ENCODE measurements at regions not wholly inside any gene's neighbourhood (a gene's known extent, or its start where the extent isn't known, plus 50 kb on each side); places are given as distances from the start of the nearest gene placed in this dataset.

GRCh38 chr13:85028035-85028434, 771.2 kb downstream of the SLITRK6 start:
- no peaks in the 10 kb centered on the region for H3K36me3 ChIP-seq (ENCODE audit: control insufficient read depth, insufficient read depth, low read length)
- no peak overlapping the region for H3K27ac ChIP-seq (ENCODE audit: insufficient read depth, low read length)
- H3K9me3 ChIP-seq (ENCODE audit: control insufficient read depth, insufficient read depth, low read length) = no peaks in the 10 kb centered on the region
- no TSS peak for BruUV-seq (replicated peaks)
- no peak overlapping the region for H3K4me2 ChIP-seq (ENCODE audit: low read depth, low read length)
- ChIA-PET POLR2A (ENCODE audit: unreplicated experiment) (no interaction called here), CTCF (no interaction called here)
- no peak overlapping the region for H3K9ac ChIP-seq (ENCODE audit: low read depth, low read length)
- H4K20me1 ChIP-seq (ENCODE audit: insufficient read depth, low read length) = no peaks in the 10 kb centered on the region
- no peak overlapping the region for H3K14ac ChIP-seq (replicated peaks; ENCODE audit: low read depth, low read length)
- no peak overlapping the region for H3K56ac ChIP-seq (ENCODE audit: extremely low read depth, insufficient read depth, low read length)
- no peak overlapping the region for H2AFZ ChIP-seq (replicated peaks; ENCODE audit: low read length, poor library complexity)
- no peak overlapping the region for H3K23ac ChIP-seq (ENCODE audit: low read depth, low read length)
- H4K91ac ChIP-seq (ENCODE audit: insufficient read depth, low read depth, low read length) = no peak overlapping the region
- intact Hi-C loops (cut with micrococcal nuclease) (no loop called here), dilution Hi-C loops (cut with HindIII; ENCODE audit: low sequenced_read_pairs, unreplicated experiment) (no loop called here), in situ Hi-C loops (cut with MboI; ENCODE audit: low sequenced_read_pairs) (no loop called here)
- H2AK9ac ChIP-seq (replicated peaks; ENCODE audit: low read depth, low read length, poor library complexity) = no peak overlapping the region
- no peaks in the 10 kb centered on the region for H3K9me1 ChIP-seq (ENCODE audit: insufficient read depth, low read length)
- no peak overlapping the region for H4K5ac ChIP-seq (ENCODE audit: low read depth, low read length)
- no peak overlapping the region for H3K4ac ChIP-seq (ENCODE audit: low read depth, low read length)
- no peak overlapping the region for H2AK5ac ChIP-seq (ENCODE audit: low read depth, low read length)
- no peak overlapping the region for H2BK15ac ChIP-seq (ENCODE audit: low read depth, low read length)
- no peak overlapping the region for H2BK5ac ChIP-seq (ENCODE audit: low read depth, low read length, poor library complexity, severe bottlenecking)
- no peak overlapping the region for H3K4me3 ChIP-seq (ENCODE audit: insufficient read depth, low read depth, low read length)
- H3K27me3 ChIP-seq (ENCODE audit: control insufficient read depth, insufficient read depth, low read length) = no peaks in the 10 kb centered on the region
- H3K18ac ChIP-seq (ENCODE audit: low read depth, low read length) = no peak overlapping the region
- DNase-seq (no peak), ATAC-seq (ENCODE audit: low read depth) (no peak)
- no peak overlapping the region for H2BK120ac ChIP-seq (ENCODE audit: low read depth, low read length)
- H4K8ac ChIP-seq (ENCODE audit: low read depth in 2 of 2, low read length in 2 of 2) = no peak overlapping the region
- no peak overlapping the region for H2BK20ac ChIP-seq (ENCODE audit: low read depth, low read length)
- WGBS, 2 experiments (ENCODE audit: extremely low coverage in 2 of 2, insufficient read length in 1 of 2) = no CpG with 5 or more reads among the region's 3 CpGs
- H3K4me1 ChIP-seq (ENCODE audit: control insufficient read depth, insufficient read depth, low read length) = no peaks in the 10 kb centered on the region
- H3K79me1 ChIP-seq (ENCODE audit: low read depth in 1 of 2, low read length in 2 of 2) = no peaks in the 10 kb centered on the region
- TF ChIP-seq POLR2A (IDR thresholded peaks at IDR 0.05; ENCODE audit: low read depth, low read length) (no peak), ELK1 (IDR thresholded peaks at IDR 0.05; ENCODE audit: borderline replicate concordance, low read depth, low read length) (no peak), SMC3 (IDR thresholded peaks at IDR 0.05; ENCODE audit: low read depth, low read length) (no peak), CEBPB (IDR thresholded peaks at IDR 0.05; ENCODE audit: low read depth, low read length) (no peak), RFX5 (IDR thresholded peaks at IDR 0.05; ENCODE audit: low read depth, low read length) (no peak), RCOR1 (IDR thresholded peaks at IDR 0.05; ENCODE audit: insufficient replicate concordance, low read length) (no peak), RAD21 (IDR thresholded peaks at IDR 0.05; ENCODE audit: low read length) (no peak), CTCF (conservative IDR thresholded peaks at IDR 0.05; ENCODE audit: low read depth, low read length) (no peak), BHLHE40 (IDR thresholded peaks at IDR 0.05; ENCODE audit: low read depth, low read length) (no peak), NFE2L2 (IDR thresholded peaks at IDR 0.05; ENCODE audit: low read depth, low read length) (no peak), MAZ (IDR thresholded peaks at IDR 0.05; ENCODE audit: borderline replicate concordance, low read depth, low read length) (no peak), MXI1 (IDR thresholded peaks at IDR 0.05; ENCODE audit: borderline replicate concordance, low read depth, low read length) (no peak), MAFK (IDR thresholded peaks at IDR 0.05; ENCODE audit: low read depth, low read length) (no peak), USF2 (IDR thresholded peaks at IDR 0.05; ENCODE audit: low read depth, low read length) (no peak), FOS (IDR thresholded peaks at IDR 0.05; ENCODE audit: low read depth, low read length) (no peak), CHD1 (IDR thresholded peaks at IDR 0.05; ENCODE audit: low read depth, low read length) (no peak)

Measured in IMR-90 (cell line).